HG03175 (cell line): ENCODE measurements at regions not wholly inside any gene's neighbourhood (a gene's known extent, or its start where the extent isn't known, plus 50 kb on each side); places are given as distances from the start of the nearest gene placed in this dataset.
"Not testable (repeated sequence)": the region's sequence is repeated elsewhere in the genome, so short reads cannot be mapped to it uniquely, and the experiment has no call there.

Experiments
- ATAC-seq: cut with Tn5 transposase; IDR thresholded peaks from one replicate; pipeline ENCODE4 v1.9.1; 2021; ENCODE audit warnings: mild to moderate bottlenecking, moderate library complexity; ENCODE audit not compliant: unreplicated experiment

DNA sequence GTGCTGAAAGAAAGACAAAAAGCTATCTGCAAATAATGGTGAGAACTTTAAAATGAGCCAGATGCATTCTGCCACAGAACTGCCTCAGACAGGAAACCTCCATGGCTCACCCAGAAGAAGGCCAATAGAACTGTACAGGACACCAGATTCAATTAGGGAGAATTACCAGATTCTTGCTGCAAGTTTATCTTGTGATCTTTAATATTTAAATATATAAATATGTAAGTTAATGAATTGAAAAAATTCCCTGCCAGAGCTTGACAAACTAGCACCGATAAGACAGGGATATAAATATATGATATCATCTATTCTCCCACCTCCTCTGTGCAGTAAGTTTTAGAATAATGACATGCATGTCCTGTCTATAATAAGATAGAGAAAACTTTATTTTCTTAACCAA lies 252.8 kb downstream of the PLK2 start:
- ATAC-seq = no peak

DNA sequence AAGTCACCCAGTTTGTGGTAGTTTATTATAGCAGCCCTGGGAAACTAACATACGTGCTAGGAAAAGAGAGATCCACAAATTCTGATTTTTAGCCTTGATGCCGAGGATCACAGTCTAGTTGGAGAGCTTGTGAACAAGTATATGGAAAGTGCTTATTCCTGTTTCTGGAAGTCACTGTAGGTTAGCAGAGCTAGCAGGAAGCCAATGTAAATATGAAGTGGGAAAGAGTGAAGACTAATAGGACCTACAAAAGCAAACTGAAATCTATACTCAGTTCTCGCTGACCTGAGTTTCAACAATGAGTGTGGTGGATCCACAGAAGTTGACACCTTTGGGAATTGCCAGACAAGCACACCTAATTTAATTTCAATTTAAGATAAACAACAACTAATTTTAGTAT lies 254.9 kb downstream of the PLK2 start:
- ATAC-seq = no peak

- ATAC-seq = no peak
Observed at GRCh38 chr5:58202941-58203444, 256.9 kb downstream of the PLK2 start.

DNA sequence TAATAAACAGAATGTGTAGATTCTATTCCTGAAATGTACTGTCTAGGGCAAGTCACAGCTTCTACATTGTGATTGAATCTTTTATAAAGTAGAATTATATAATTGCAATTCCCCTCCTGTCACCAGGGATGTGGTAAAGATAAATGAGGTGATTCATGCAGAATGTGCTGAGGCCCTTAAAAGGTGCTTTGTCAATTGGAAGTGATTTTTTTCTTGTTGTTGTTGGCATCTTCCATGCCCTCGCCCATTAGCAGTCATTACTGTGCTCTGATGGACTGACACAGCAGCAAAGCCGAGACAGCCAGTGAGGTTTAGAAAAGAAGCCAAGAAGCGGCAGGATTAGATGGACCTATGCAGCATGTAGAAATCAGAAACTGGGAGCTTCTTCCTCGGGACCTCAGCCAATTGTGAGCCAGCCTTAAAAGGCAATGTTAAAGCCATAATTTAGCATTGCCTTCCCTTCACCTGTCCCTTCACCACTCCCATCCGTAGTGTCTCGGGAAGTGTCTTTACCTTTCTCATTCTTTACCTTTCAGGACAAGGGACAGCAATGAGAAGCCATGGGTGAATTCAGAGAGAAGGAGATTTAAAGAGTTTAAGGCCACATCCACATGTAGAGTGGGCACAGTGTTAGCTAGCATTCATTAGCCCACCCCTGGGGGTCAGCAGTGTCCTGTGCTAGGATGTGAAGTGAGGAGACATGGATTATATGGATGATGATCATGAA lies 257.8 kb downstream of the PLK2 start:
- no peak for ATAC-seq

DNA sequence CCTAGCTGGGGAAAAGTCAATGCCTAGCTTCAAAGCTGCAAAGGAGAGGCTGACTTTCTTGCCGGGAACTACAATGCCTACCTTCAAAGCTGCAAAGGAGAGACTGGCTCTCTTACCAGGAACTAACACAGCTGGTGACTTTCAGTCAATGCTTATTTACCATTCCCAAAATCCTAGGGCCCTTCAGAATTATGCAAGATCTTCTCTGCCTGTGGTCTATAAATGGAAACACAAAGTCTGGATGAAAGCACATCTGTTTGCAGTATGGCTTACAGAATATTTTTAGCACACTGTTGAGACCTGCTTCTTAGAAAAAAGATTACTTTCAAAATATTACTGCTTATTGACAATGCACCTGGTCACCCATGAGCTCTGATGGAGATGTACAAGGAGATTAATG lies 259.4 kb downstream of the PLK2 start:
- no peak for ATAC-seq

- ATAC-seq = no peak
Observed at GRCh38 chr5:58199087-58199486, 260.8 kb downstream of the PLK2 start.

DNA sequence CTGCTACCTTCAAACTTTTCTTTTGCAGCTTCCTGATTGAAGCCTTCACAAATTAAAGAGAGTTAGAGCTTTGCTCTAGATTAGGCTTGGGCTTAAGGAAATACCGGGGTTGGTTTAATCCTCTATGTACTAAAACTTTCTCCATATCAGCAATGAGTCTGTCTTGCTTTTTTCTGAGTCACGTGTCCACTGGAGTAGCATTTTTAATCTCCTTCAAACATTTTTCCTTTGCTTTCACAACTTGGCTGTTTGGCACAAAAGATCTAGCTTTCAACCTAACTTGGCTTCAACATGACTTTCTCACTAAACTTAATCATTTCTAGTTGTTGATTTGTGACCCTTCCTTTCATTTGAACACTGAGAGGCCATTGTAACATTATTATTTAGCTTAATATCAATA lies 261.6 kb downstream of the PLK2 start:
- no peak for ATAC-seq

DNA sequence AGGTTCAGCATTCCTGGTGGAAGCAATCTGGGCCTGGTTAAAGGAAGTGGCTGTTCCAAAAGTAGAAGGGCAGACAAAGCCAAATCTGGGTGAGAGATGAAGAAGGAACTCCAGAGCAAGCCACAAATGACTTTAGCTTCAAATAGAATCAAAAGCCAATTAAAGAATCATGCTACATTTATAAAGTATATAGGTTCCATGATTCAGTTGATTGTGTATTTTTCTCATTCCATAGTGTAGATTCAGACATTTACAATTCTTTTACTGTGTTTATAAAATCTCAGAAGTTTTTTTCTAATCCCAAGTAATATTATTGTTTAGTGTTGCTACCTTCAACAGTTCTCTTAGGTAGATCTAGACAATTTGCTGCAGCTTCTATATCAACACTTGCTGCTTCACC lies 262.0 kb downstream of the PLK2 start:
- no peak for ATAC-seq

- ATAC-seq = no peak
Observed at GRCh38 chr5:58191443-58191842, 268.4 kb downstream of the PLK2 start.

GRCh38 chr5:58188262-58188651 lies 271.6 kb downstream of the PLK2 start:
- ATAC-seq = no peak

DNA sequence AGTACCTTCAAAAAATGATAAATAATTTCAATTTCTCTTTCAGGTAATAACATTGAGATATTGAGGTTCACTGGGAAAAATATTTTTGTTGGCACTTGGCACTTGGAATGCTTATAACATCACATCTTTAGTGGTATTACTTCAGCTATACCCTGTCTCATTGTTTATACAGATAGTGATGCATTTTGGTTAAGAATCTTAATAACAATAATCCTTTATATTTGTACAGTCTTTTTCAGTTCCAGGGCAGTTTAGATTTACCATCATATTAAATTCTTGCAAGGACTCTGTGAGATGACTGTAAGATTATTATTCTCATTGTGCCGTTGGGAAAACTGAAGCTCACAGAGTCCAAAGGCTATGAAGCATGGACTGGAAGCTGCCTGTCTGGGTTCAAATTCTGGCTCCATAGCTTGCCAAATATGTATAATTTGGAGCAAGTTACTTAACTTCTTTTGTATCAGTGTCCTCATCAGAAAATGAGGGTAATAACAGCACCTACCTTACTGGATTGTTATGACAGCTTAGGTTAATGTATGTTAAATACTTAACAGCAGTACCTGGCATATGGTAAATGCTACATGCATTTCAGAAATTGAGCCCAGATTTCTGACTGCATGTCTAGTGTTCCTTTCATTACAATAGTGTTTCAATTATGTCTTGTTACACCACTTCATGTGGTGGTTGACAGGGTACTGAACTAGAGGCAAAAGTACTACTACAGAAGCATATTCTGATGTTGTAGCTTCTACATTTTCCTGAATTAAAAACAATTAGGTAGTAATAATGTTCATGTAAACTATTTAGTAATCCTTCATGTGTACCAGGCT lies 272.2 kb downstream of the PLK2 start:
- ATAC-seq = no peak

GRCh38 chr5:58185801-58186200 lies 274.1 kb downstream of the PLK2 start:
- ATAC-seq = no peak

- no peak for ATAC-seq
Observed at GRCh38 chr5:58185397-58185796, 274.5 kb downstream of the PLK2 start.

DNA sequence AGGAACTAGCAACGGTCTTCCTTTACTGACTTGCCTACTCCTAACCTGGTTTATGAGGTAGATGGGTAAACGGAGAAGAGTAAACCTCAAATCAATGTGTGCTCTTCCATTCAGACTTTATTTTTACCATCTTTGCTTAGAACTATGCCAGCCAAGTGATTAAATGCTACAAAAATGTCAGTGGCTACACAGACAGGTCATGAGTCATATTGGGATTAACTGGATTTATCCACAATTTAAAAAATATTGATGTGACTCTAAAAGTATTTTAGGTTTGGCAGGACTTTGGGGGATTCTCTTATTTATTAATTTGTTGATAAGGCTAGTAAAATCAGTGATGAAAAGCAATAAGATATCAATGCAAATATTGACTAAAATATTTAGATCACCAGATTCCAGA lies 275.0 kb downstream of the PLK2 start:
- ATAC-seq = no peak

DNA sequence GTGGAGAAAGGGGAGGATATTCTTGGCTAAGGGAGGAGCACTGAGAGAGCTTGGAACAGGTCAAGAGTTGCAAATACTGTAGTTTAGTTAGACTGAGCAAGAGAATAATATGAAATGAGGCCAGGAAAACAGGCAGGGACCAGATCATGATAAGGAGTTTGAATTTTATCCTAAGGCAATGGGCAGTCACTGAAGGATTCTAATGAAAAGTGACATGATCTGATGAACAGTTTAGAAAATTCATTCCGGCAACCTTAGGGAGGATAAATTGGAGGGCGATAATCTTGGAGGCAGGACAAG lies 276.1 kb downstream of the PLK2 start:
- ATAC-seq = no peak

DNA sequence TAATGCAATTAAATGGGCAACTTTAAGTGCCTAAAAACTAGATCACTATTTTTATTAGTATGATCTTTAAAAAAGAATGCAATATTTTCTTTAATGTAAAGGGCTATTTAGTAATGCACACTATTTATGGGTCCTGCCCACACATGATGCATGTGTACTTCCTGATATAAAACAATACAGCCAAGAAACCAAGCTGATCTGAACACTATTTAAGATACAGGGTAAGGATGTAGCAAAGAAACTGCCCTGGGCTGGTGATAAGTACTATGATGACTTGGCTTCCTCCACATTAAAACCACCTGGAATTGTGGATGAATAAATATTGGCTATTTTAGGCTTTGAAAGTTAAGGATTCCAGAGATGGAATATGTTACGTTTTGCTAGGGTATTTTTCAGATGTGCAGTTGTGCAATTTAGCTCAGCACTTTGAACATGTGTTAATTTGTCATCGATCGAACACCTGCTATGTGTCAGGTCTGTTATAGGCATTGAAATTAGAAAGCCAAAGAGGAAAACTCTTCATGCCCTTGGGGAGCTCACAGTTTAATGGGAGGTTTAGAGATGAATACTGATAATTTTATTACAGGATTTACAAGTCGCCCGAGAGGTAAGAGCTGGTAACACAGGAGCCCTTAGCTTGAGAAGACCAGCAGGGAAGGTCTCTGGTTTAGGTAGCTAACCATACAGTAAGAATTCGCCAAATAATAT lies 276.7 kb downstream of the PLK2 start:
- ATAC-seq = no peak

DNA sequence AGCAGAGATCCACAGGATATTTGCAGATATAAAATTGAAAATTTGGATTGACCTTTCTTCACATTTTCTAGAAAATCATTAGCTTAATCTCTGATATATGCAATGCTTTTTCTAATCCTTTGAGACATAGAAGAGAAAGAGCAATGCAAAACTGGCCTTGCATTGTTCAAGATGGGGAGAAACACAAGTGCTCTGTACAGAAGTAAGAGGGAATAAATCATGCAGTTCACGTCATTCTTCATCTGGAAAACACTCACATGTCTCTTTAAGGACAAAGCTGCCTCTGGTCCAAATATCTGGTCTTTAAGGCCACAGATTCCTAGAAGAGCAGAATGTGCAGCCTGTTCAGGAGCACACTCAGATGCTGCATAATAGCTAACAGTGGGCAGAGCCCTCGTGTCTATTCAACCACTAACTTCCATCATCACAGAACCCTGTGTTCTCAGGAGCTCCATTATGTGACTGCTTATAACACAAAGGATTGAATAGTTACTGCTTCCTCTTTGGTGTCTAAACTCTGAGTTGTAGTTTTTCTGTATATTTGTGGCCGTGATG lies 277.5 kb downstream of the PLK2 start:
- no peak for ATAC-seq

DNA sequence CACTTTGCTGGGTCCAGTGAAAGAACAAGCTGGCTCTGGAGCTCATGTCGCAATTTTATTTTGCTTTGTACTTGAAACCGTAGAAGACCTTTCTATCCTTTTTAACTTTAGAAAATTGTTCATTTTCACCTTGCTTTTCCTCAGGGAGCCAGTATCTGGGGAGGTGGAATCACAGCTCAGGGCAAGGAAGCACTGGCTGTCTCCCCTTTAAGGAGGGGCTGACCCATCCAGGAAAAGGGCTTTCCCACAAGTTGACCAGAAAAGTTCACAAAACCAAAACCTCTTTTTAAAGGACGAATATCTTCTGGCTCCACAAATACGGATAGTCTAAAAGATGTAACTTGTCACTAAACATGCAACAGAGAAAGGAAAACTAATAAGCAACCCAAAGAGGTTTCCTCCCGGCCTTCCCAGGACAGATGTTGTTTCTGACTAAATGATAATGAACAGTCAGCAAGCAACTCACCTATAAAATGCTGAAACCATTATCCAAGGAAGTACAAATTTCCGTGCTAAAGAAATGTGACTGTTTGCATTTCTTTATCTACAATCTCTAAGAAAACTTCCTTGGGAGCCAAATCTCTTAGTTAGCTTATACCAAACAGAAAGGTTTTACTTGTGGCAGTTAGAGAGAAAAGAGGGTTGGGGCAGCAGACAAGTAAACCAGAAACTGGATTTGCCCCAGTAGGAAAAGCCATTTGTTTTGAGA lies 278.2 kb downstream of the PLK2 start:
- ATAC-seq = no peak

GRCh38 chr5:58172946-58173345 lies 286.9 kb downstream of the PLK2 start:
- no peak for ATAC-seq

DNA sequence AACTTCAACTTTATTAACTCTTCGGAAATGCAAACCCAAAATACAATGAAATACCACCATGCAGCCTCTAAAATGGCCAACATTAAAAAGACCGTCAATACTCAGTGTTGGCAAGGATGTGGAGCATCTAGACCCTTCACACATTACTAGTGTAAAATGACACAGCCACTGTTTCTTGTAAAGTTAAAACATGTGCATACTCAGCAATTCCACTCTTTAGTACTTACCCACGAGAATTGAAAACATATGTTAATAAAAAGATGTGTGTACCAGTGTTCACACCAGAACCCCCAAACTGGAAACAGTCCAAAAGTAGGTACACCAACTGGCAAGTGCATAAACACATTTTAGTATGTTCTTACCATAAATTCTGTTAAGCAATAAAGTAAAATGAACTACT lies 294.7 kb downstream of the PLK2 start:
- no peak for ATAC-seq

GRCh38 chr5:58161889-58162288 lies 298.0 kb downstream of the PLK2 start:
- not testable (repeated sequence) for ATAC-seq
